Lower leg skin (tissue), 3 donors: ENCODE measurements at regions not wholly inside any gene's neighbourhood (a gene's known extent, or its start where the extent isn't known, plus 50 kb on each side); places are given as distances from the start of the nearest gene placed in this dataset.

Experiments
- CTCF ChIP-seq, 3 donors: fragments of 450-650 bp; IDR thresholded peaks; one replicate each; pipeline ENCODE4 v1.5.1; 2016; ENCODE audit warnings: antibody characterized with exemption in 3 of 3, mild to moderate bottlenecking in 3 of 3, moderate library complexity in 2 of 3
- POLR2A ChIP-seq, 2 donors: fragments of 450-650 bp; IDR thresholded peaks; one replicate each; pipeline ENCODE4 v1.6.1; 2016 to 2017; ENCODE audit warnings: antibody characterized with exemption in 2 of 2, mild to moderate bottlenecking in 1 of 2, moderate library complexity in 1 of 2

- TF ChIP-seq CTCF (IDR thresholded peaks at IDR 0.05) (no peak), POLR2A (IDR thresholded peaks at IDR 0.05) (no peak)
Observed at GRCh38 chr4:175306436-175306835, 388.3 kb downstream of the ADAM29 start.
